Thyroid gland (tissue), 4 donors: ENCODE measurements at regions not wholly inside any gene's neighbourhood (a gene's known extent, or its start where the extent isn't known, plus 50 kb on each side); places are given as distances from the start of the nearest gene placed in this dataset.
A peak's percentile ranks its signal among the peaks of the same experiment; 100 is the strongest.
"Not testable (repeated sequence)": the region's sequence is repeated elsewhere in the genome, so short reads cannot be mapped to it uniquely, and the experiment has no call there.

Experiments used
- DNase-seq, 2 donors: peaks; one replicate each; pipeline ENCODE4 v3.0.0-alpha.2; 2019
- H3K27ac ChIP-seq, 3 donors: fragments of 200-600 bp; sonication (generic); 1 replicate in 2 of 3; 2 replicates in 1 of 3; pipeline ENCODE4 v1.5.1; 2016 to 2019; ENCODE audit warnings: mild to moderate bottlenecking in 1 of 3, moderate library complexity in 1 of 3
- H3K27me3 ChIP-seq: fragments of 200-600 bp; sonication (generic); one replicate; pipeline ENCODE4 v1.5.1; 2019
- H3K36me3 ChIP-seq, 2 donors: fragments of 200-600 bp; sonication (generic); one replicate each; pipeline ENCODE4 v1.5.1; 2016 to 2019
- H3K4me1 ChIP-seq, 2 donors: fragments of 200-600 bp; sonication (generic); one replicate each; pipeline ENCODE4 v1.5.1; 2017 to 2019
- H3K4me3 ChIP-seq, 3 donors: fragments of 200-600 bp; sonication (generic); replicated peaks in 1 of 3; 1 replicate in 2 of 3; 2 replicates in 1 of 3; pipeline ENCODE4 v1.5.1; 2016; ENCODE audit warnings: mild to moderate bottlenecking in 1 of 3
- H3K9me3 ChIP-seq: fragments of 200-600 bp; sonication (generic); one replicate; pipeline ENCODE4 v1.5.1; 2017
- WGBS, 2 donors: methylation state at CpG; one replicate each; pipeline ENCODE4 v1.1.5; 2017; 5-methylcytosine and 5-hydroxymethylcytosine counted together
- intact Hi-C: fragments of 100-400 bp; cut with DNase I; formaldehyde crosslinking; loops from one replicate; pipeline ENCODE4 v1.15.1; 2023

DNA sequence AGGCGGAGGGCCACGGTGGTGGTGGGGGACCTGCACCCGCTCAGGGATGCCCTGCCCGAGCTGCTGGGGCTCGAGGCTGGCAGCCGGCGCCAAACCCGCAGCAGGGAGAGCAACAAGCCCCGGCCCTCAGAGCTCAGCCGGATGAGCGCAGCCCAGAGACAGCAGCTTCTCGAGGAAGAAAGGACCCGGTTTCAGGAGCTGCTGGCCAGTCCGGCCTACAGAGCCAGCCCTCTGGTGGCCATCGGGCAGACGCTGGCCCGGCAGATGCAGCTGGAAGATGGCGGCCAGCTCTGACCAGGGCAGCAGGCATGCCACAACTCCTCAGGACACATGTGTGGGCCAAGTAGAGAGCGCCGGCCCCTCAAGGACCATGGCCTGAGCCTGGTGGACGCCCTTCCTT, 484.4 kb downstream of the TUBA3C start:
- H3K4me3 ChIP-seq, H3K9me3 ChIP-seq, DNase-seq, H3K4me1 ChIP-seq, H3K36me3 ChIP-seq, intact Hi-C loops, H3K27ac ChIP-seq, H3K27me3 ChIP-seq: not testable (repeated sequence)
- WGBS, 2 donors = 92 to 93% methylated on average over 11 to 19 of the region's 21 CpGs

DNA sequence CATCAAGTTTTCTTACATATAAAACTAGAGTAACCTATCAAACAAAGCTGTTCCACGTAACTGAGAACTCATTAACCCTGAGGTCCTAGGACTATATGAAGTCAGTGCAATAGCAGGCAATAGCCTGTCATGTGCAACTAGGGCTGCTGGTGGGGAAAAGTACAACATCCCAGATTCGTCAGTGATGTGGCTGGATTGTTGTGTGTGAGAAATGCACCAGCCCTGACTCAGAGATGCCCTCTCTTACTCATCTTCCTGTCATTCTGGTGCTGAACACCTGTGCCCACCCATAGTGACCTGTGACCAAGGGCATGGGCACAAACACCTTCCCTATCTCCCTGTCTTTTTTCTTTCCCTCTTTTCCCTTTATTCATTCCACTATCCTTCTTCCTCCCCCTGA, 504.2 kb downstream of the TUBA3C start:
- not testable (repeated sequence) for H3K4me1 ChIP-seq
- 38 to 44% methylated on average over 2 of the region's 2 CpGs for WGBS, 2 donors

DNA sequence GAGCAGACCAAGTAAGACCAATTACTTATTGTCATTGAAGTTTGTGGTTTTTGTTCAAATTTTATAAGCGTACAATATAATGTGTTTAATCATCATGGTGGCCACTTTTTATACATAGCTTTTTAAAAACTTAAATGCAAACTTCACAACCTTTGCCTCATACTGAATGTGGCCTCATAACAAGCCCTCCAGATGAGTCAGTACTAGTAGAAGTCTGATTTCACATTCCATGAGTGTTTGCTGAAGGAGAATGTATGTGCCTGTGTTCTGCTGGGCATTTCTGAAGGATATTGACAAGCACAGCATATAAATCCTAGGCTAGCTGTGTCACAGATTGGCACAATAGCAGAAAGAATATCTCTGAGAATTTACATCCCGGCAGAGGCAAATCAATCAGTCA, 506.4 kb downstream of the TUBA3C start:
- not testable (repeated sequence) for H3K9me3 ChIP-seq

More for the DNA sequence above, 504.2 kb downstream of the TUBA3C start:
- H3K27ac ChIP-seq, H3K9me3 ChIP-seq, H3K27me3 ChIP-seq, DNase-seq, H3K4me3 ChIP-seq, intact Hi-C loops, H3K36me3 ChIP-seq: not testable (repeated sequence)

DNA sequence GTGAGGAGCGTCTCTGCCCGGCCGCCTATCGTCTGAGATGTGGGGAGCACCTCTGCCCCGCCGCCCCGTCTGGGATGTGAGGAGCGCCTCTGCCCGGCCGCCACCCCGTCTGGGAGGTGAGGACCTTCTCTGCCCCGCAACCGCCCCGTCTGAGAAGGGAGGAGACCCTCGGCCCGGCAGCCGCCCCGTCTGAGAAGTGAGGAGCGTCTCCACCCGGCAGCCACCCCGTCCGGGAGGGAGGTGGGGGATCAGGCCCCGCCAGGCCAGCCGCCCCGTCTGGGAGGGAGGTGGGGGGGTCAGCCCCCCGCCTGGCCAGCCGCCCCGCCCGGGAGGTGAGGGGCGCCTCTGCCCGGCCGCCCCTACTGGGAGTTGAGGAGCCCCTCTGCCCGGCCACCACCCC, 507.8 kb downstream of the TUBA3C start:
- WGBS, 2 donors = 86% methylated on average over 3 of the region's 33 CpGs; no CpG with 5 or more reads in 1 of the 2 donors
- H3K27me3 ChIP-seq, H3K36me3 ChIP-seq, intact Hi-C loops, DNase-seq, H3K4me1 ChIP-seq, H3K4me3 ChIP-seq, H3K27ac ChIP-seq, H3K9me3 ChIP-seq: not testable (repeated sequence)

More for the DNA sequence above, 506.4 kb downstream of the TUBA3C start:
- DNase-seq, H3K27ac ChIP-seq, H3K4me3 ChIP-seq, H3K4me1 ChIP-seq, H3K36me3 ChIP-seq, H3K27me3 ChIP-seq, intact Hi-C loops: not testable (repeated sequence)
- WGBS, 2 donors = 63 to 67% methylated on average over 2 of the region's 2 CpGs

DNA sequence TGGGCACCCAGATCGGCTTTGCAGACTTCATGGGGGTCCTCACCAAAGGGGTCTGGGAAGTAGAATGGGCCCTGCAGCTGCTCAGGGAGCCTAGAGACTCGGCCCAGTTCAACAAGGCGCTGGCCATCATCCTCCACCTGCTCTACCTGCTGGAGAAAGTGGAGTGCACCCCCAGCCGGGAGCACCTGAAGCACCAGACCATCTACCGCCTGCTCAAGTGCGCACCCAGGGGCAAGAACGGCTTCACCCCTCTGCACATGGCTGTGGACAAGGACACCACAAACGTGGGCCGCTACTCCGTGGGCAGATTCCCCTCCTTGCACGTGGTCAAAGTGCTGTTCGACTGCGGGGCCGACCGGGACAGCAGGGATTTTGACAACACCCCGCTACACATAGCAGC, 515.0 kb downstream of the TUBA3C start:
- DNase-seq, H3K4me1 ChIP-seq, H3K27ac ChIP-seq, intact Hi-C loops, H3K9me3 ChIP-seq, H3K27me3 ChIP-seq, H3K36me3 ChIP-seq, H3K4me3 ChIP-seq: not testable (repeated sequence)
- 89 to 90% methylated on average over 6 to 11 of the region's 16 CpGs for WGBS, 2 donors

DNA sequence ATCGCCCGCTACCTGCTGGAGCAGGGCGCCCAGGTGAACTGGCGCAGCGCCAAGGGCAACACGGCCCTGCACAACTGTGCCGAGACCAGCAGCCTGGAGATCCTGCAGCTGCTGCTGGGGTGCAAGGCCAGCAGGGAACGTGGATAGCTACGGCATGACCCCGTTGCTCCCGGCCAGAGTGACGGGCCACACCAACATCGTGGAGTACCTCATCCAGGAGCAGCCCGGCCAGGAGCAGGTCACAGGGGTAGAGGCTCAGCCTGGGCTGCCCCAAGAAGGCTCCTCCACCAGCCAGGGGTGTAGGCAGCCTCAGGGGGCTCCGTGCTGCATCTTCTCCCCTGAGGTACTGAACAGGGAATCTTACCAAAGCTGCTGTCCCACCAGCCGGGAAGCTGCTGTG, 515.9 kb downstream of the TUBA3C start:
- intact Hi-C loops = not testable (repeated sequence)

DNA sequence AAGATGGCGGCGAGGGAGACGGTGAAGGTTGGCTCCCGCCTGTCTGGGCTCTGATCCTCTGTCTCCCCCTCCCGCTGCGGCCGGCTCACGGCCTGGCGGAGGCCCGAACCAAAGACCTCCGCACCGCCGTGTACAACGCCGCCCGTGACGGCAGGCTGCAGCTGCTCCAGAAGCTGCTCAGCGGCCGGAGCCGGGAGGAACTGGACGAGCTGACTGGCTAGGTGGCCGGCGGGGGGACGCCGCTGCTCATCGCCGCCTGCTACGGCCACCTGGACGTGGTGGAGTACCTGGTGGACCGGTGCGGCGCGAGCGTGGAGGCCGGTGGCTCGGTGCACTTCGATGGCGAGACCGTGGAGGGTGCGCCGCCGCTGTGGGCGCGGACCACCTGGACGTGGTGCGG, 516.5 kb downstream of the TUBA3C start:
- WGBS, 2 donors = 85 to 90% methylated on average over 32 to 40 of the region's 46 CpGs
- H3K27me3 ChIP-seq, H3K27ac ChIP-seq, intact Hi-C loops, DNase-seq, H3K36me3 ChIP-seq, H3K4me3 ChIP-seq, H3K4me1 ChIP-seq, H3K9me3 ChIP-seq: not testable (repeated sequence)

More for the DNA sequence above, 515.9 kb downstream of the TUBA3C start:
- 71 to 93% methylated on average over 2 to 8 of the region's 16 CpGs for WGBS, 2 donors
- not testable (repeated sequence) for H3K4me3 ChIP-seq, H3K27me3 ChIP-seq, H3K4me1 ChIP-seq, DNase-seq, H3K36me3 ChIP-seq, H3K9me3 ChIP-seq, H3K27ac ChIP-seq

DNA sequence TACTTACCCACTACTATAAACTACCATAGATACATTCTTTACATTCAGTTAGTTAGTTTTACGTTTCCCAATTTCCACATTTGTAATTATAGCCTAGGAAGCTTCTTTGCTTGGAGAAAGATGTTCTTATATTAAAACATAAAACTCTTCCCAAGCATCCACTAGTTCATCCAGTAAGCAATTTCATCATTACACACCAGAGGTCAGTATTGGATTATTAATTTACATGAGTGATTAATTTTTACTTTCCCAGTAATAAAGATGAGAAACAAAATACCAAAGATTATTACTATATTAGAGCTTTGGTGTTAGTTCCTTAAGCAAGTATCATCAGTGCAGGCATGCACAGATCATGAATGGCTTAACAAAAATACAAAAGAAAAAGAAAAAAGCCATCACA, 518.4 kb downstream of the TUBA3C start:
- H3K9me3 ChIP-seq, H3K4me1 ChIP-seq, DNase-seq, H3K27me3 ChIP-seq, H3K4me3 ChIP-seq, H3K27ac ChIP-seq, intact Hi-C loops, H3K36me3 ChIP-seq: not testable (repeated sequence)
- WGBS, 2 donors = no CpG with 5 or more reads among the region's 1 CpG

DNA sequence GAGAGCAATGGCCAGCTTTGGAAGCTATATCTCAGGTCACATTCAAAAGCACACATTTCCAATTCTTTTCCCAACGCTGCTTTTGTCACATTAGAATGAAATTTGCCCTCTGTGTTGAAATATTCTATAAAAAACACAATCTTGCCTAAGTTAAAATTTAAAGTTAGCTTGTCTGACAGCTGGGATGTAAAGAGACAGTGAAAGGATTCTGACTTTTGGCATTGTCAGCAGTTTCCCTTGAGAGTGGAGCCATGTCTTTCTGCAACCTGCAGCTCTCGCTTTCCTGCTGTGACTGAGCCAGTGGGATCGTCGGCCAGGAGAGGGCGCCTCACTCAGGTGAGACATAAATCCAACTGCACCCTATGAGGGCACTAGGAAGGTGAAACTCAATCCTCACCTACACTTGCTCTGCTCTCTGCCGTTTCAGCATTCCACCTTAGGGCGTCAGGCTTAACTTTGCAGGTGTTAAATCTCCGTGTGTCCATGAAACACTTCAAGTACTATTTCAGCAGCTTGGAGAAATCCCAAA, 537.9 kb downstream of the TUBA3C start:
- DNase-seq = peak; percentile 23 to 34
- intact Hi-C loops, H3K9me3 ChIP-seq: not testable (repeated sequence)

DNA sequence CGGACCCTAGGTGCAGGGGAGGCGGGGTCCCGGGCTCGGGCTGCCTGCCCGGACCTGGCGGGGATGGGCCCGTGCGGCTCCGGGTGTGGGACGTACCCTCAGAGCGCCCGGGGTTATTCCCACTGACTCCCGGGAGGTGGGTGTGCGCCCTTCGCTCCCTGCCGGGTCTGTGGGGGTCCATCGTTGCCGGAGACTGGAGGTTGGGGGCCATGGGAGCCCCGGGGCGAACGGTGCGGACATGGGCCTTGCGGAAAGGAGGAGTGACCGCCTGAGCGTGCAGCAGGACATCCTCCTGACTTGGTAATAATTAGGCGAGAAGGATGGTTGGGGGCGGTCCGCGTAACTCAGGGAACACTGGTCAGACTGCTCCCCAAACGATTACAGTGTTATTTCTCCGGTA, 552.7 kb downstream of the TUBA3C start:
- H3K4me1 ChIP-seq, H3K4me3 ChIP-seq, H3K36me3 ChIP-seq, H3K27ac ChIP-seq, H3K9me3 ChIP-seq, H3K27me3 ChIP-seq, intact Hi-C loops, DNase-seq: not testable (repeated sequence)
- WGBS, 2 donors = 69% methylated on average over 15 of the region's 31 CpGs; no CpG with 5 or more reads in 1 of the 2 donors

More for the DNA sequence above, 537.9 kb downstream of the TUBA3C start:
- not testable (repeated sequence) for H3K27ac ChIP-seq, H3K27me3 ChIP-seq, H3K36me3 ChIP-seq, H3K4me1 ChIP-seq, H3K4me3 ChIP-seq
- 30 to 31% methylated on average over 6 to 8 of the region's 8 CpGs for WGBS, 2 donors
